RWPE1 (cell line): ENCODE measurements at regions not wholly inside any gene's neighbourhood (a gene's known extent, or its start where the extent isn't known, plus 50 kb on each side); places are given as distances from the start of the nearest gene placed in this dataset.
"Not testable (repeated sequence)": the region's sequence is repeated elsewhere in the genome, so short reads cannot be mapped to it uniquely, and the experiment has no call there.

Experiments
- CTCF ChIA-PET: fragments of 350-600 bp; sonication (Branson Sonifier 250); formaldehyde crosslinking; extraction: SDS; loops from one replicate; lab custom pipeline; 2021; lab: Yijun Ruan, JAX
- POLR2A ChIA-PET: fragments of 400-600 bp; formaldehyde crosslinking; extraction: SDS; loops from one replicate; lab custom pipeline; 2020; ENCODE audit warnings: antibody characterized with exemption; ENCODE audit not compliant: low non-redundant PET; lab: Yijun Ruan, JAX
- DNase-seq: peaks from one replicate; pipeline ENCODE4 v3.0.0; 2012; ENCODE audit warnings: low spot score
- H3K27ac ChIP-seq: fragments of 450-650 bp; 2 replicates; pipeline ENCODE4 v1.5.1; 2017
- TF ChIP-seq, protein P1 (sequence below): fragments of 450-650 bp; conservative IDR thresholded peaks from 2 replicates; pipeline ENCODE4 v1.5.1; 2017; ENCODE audit warnings: low read depth, mild to moderate bottlenecking

DNA sequence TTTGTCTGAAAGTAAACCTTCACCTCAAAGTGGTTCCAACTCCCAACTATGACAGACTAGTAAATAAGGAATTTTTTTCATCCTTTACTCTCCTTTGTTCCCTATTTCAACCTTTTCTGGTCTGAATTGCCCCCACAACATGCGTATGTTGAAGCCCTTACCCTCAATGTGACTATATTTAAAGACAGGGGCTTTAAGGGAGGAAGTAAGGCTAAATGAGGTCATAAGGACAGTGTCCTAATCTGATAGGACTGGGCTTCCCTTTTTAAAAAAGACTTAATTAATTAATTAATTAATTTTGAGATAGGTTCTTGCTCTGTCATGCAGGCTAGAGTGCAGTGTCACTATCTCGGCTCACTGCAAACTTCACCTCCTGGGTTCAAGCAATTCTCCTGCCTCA is 86.3 kb downstream of the VCPKMT start:
- no peak for DNase-seq
- TF ChIP-seq, protein P1, sequence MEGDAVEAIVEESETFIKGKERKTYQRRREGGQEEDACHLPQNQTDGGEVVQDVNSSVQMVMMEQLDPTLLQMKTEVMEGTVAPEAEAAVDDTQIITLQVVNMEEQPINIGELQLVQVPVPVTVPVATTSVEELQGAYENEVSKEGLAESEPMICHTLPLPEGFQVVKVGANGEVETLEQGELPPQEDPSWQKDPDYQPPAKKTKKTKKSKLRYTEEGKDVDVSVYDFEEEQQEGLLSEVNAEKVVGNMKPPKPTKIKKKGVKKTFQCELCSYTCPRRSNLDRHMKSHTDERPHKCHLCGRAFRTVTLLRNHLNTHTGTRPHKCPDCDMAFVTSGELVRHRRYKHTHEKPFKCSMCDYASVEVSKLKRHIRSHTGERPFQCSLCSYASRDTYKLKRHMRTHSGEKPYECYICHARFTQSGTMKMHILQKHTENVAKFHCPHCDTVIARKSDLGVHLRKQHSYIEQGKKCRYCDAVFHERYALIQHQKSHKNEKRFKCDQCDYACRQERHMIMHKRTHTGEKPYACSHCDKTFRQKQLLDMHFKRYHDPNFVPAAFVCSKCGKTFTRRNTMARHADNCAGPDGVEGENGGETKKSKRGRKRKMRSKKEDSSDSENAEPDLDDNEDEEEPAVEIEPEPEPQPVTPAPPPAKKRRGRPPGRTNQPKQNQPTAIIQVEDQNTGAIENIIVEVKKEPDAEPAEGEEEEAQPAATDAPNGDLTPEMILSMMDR = no peak
- ChIA-PET POLR2A (no interaction called here), CTCF (no interaction called here)
- H3K27ac ChIP-seq = no peak overlapping the region

DNA sequence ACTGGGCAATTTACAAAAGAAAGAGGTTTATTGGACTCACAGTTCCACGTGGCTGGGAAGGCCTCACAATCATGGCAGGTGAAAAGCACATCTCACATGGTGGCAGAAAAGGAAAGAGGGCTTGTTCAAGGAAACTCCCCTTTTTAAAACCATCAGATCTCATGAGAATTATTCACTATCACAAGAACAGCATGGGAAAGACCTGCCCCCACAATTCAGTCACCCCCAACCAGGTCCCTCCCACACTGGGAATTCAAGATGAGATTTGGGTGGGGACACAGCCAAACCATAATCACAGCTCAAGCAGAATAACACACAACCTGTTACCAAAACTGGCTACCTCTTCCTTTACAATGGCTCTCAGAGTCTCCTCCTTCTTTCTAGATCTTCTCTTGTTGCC is 85.5 kb downstream of the VCPKMT start:
- DNase-seq, POLR2A ChIA-PET, H3K27ac ChIP-seq, CTCF ChIA-PET: not testable (repeated sequence)

DNA sequence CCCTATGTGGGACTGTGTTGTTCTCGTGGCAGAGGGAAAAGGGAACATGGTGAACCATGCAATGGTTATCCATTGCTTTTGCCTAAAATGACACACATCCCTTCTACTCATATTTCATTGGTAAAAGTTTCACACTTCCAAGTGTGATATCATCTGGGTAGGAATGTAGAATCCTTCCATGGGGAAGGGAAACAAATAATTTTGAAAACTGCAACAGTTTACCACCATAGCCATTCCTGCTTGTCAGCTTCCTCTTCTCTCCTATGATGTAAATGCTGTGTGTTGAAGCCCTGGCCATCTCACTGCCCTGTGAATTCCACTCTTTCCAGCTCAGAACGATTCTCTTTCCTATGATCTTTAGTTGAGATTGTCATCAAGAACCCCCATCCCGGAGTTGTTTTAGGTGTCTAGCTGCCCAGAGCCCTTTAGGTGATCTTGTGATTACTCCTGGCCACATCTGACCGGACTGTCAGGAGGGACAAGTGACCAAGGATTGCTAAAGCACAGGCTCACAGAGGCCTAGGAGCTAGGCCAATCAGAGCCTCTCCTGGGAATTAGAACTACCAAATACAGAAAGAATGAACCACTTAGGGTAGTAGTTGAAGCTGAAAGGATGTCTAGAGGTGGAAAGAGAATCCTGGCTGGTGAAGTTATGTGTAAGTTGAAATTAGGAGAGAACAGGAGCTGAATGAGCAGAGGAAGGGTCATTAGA is 84.6 kb downstream of the VCPKMT start:
- ChIA-PET POLR2A (no interaction called here), CTCF (interaction anchor here (0.6 kb wide), 1 partner anchor 110 kb away, joined by 3 read pairs; no protein-coding TSS in a partner anchor)
- no peak overlapping the region for H3K27ac ChIP-seq
- no peak for DNase-seq
- TF ChIP-seq, protein P1 = no peak

DNA sequence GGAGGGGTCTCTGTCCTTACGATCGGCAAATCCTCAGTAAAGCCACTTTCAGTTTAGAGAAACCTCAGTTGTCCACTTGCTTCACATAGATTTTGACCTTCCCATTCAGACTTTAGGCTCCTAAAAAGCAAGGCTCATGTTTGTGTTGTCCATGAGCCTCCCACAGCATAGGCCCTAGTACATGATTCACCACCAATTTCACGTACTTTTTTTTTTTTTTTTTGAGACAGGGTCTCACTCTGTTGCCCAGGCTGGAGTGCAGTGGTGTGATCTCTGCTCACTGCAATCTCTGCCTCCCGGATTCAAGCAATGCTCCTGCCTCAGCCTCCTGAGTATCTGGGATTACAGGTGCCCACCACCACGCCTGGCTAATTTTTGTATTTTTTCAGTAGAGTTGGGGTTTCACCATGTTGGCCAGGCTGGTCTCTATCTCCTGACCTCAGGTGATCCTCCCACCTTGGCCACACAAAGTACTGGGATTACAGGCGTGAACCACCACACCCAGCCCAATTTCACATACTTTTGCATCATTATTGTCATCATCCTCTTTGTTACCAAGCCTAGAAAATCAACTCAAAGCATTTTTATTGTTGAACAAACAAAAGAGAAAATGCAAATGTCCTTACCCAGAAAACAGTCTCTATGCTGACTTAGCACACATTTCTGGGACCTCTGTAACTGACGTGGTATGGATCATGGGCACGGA is 83.8 kb downstream of the VCPKMT start:
- CTCF ChIA-PET = interaction anchor here (0.6 kb wide), 1 partner anchor 109 kb away, joined by 3 read pairs; no protein-coding TSS in a partner anchor
- H3K27ac ChIP-seq, POLR2A ChIA-PET, DNase-seq: not testable (repeated sequence)

DNA sequence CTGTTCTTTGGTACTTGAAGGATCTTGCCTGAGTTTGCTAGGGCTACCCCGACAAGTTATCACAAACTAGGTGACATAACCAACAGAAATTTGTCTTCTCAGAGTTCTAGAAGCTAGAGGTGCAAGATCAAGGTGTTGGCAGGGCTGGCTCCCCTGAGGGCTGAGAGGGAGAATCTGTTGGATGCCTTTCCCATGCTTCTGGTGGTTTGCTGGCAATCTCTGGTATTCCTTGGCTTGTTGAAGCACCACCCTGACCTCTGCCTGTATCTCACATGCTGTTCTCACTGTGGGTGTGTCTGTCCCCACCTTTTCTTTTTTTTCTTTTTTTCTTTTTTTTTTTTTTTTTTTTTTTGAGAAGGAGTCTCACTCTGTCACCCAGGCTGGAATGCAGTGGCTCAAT is 81.2 kb downstream of the VCPKMT start:
- ChIA-PET CTCF (no interaction called here), POLR2A (no interaction called here)
- DNase-seq = peak; percentile 62
- H3K27ac ChIP-seq = peak overlapping the region; percentile 76
- TF ChIP-seq, protein P1 = no peak

DNA sequence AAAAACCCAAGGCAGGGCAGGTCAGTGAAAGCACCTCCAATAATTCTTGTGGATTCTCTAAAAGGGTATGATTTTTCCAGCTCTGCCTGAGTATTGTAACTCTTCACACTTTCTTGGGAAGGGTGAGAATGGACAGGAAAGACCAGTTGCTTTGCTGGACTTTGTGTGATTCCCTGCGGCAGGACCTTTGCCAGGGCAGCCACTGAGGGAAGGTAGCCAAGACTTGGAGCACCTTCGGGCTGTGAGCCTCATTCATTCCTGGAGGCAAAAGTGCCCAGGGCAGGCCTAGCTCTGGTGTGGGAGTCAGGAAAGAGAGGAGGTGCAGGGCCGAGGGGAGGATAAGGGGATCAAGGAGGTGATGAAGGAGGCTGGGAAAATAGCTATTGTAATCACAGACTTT is 80.2 kb downstream of the VCPKMT start:
- ChIA-PET CTCF (no interaction called here), POLR2A (no interaction called here)
- peak overlapping the region; percentile 76 for H3K27ac ChIP-seq
- TF ChIP-seq, protein P1 = no peak
- no peak for DNase-seq

DNA sequence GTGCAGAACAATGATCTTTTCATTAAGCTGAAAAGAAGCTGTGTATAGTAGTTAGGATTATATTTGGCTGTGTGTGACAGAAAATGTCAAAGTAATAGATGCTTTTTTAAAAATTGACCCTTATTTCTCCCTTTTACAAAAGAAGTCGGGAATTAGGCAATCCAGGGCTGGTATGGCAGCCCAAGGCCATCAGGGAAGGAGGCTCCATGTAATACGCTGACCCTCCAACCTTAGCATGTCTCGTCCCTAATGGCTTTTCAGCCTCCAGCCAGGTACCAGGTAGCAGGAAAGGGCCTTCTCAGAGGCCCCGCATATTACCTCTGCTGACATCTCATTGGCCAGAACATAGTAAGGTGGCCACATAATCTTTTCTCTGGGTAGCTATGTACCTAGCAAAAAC is 79.7 kb downstream of the VCPKMT start:
- ChIA-PET POLR2A (no interaction called here), CTCF (no interaction called here)
- TF ChIP-seq, protein P1 = no peak
- H3K27ac ChIP-seq = peak overlapping the region; percentile 76
- DNase-seq = no peak
